Mucosa of stomach (tissue), 1 donor: ENCODE measurements at regions not wholly inside any gene's neighbourhood (a gene's known extent, or its start where the extent isn't known, plus 50 kb on each side); places are given as distances from the start of the nearest gene placed in this dataset.

Experiments used
- H3K27me3 ChIP-seq: one replicate; pipeline ENCODE4 v1.7.0; 2013; ENCODE audit warnings: mild to moderate bottlenecking, low read length; ENCODE audit not compliant: control insufficient read depth, insufficient read depth
- H3K36me3 ChIP-seq: one replicate; pipeline ENCODE4 v1.7.0; 2013; ENCODE audit warnings: low read length; ENCODE audit not compliant: control insufficient read depth, insufficient read depth
- H3K4me1 ChIP-seq: one replicate; pipeline ENCODE4 v1.7.0; 2013; ENCODE audit warnings: mild to moderate bottlenecking, low read length; ENCODE audit not compliant: control insufficient read depth, insufficient read depth
- H3K4me3 ChIP-seq: one replicate; pipeline ENCODE4 v1.7.0; 2013; ENCODE audit warnings: low read length
- H3K9ac ChIP-seq: one replicate; pipeline ENCODE4 v1.7.0; 2013; ENCODE audit warnings: mild to moderate bottlenecking, low read length, moderate library complexity
- H3K9me3 ChIP-seq: one replicate; pipeline ENCODE4 v1.7.0; 2013; ENCODE audit warnings: mild to moderate bottlenecking, low read length, moderate library complexity; ENCODE audit not compliant: control insufficient read depth
- donor health status: Pancreatic carcinoma.

DNA sequence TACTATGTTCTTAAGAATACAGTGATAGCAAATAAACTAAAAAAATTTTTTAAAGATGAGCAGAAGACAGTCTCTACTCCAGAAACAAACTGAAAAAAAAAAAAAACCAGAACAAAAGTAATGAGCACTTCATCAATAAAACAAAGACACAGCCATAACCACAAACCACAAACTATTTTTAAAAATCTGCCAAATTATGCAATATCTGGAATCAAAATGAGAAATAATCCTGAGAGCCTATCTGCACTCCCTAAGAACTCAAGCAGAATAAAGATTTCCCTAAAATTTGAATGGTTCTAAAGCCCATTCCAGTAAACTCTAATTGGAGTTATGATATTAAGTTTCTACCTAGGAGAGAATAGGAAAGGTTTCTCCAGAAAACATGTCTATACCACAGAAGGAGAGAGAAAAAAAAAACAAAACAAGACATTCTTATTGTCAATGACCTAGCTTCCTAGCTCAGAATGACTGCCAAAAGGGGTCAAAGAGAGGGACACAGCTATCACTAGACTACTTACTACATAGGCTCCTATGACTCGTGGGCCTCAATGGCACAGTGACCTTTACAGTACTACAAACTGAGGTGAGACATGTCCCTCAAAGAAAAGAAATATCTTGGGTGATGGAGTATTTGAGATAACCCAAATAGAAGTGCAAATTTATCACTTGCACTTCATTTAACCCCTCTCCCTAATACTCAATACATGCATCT is 262.8 kb downstream of the ZEB2 start:
- H3K36me3 ChIP-seq, result no peaks in the 10 kb centered on the region
- H3K4me1 ChIP-seq, result no peaks in the 10 kb centered on the region
- H3K9me3 ChIP-seq, result no peaks in the 10 kb centered on the region
- H3K4me3 ChIP-seq, result no peak overlapping the region
- no peak overlapping the region for H3K9ac ChIP-seq
- no peaks in the 10 kb centered on the region for H3K27me3 ChIP-seq

DNA sequence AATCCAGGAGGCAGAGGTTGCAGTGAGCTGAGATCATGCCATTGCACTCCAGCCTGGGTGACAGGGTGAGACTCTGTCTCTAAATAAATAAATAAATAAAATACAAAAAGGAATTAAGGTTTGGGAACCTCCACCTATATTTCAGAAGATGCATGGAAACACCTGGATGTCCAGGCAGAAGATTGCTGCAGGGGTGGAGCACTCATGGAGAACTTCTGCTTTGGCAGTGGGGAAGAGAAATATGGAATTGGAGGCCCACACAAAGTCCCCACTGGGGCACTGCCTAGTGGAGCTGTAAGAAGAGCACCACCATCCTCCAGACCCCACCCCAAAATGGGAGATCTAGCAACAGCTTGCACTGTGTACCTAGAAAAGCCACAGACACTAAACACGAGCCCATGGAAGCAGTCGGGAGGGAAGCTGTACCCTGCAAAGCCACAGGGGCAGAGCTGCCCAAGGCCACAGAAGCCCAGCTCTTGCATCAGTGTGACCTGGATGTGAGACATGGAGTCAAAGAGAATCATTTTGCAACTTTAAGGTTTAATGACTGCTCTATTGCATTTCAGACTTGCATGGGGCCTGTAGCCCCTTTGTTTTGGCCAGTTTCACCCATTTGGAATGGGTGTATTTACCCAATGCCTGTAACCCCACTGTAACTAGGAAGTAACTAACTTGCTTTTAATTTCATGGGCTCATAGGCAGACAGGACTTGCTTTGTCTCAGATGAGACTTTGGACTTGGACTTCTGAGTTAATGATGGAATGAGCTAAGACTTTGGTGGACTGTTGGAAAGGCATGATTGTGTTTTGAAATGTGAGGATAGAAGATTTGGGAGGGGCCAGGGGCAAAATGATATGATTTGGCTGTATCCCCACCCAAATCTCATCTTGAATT is 265.3 kb downstream of the ZEB2 start:
- no peaks in the 10 kb centered on the region for H3K9me3 ChIP-seq
- no peak overlapping the region for H3K9ac ChIP-seq
- H3K36me3 ChIP-seq, result no peaks in the 10 kb centered on the region
- H3K4me1 ChIP-seq, result no peaks in the 10 kb centered on the region
- no peak overlapping the region for H3K4me3 ChIP-seq
- H3K27me3 ChIP-seq, result no peaks in the 10 kb centered on the region

DNA sequence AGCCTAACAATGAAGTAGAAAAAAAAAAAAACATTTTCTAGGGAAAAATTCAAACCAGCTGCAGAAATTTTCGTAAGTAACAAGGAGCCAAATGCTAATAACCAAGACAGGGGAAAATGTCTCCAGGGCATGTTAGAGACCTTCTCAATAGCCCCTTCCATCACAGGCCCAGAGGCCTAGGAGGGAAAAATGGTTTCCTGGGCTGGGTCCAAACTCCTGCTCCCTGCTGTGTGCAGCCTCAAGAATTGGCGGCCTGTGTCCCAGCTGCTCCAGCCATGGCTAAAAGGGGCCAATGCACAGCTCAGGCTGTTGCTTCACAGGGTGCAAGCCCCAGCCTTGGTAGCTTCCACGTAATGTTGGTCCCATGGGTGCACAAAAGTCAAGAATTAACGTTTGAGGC is 266.2 kb downstream of the ZEB2 start:
- Histone ChIP-seq H3K4me1 (no peaks in the 10 kb centered on the region), H3K36me3 (no peaks in the 10 kb centered on the region), H3K9me3 (no peaks in the 10 kb centered on the region), H3K27me3 (no peaks in the 10 kb centered on the region), H3K4me3 (no peak overlapping the region), H3K9ac (no peak overlapping the region)

DNA sequence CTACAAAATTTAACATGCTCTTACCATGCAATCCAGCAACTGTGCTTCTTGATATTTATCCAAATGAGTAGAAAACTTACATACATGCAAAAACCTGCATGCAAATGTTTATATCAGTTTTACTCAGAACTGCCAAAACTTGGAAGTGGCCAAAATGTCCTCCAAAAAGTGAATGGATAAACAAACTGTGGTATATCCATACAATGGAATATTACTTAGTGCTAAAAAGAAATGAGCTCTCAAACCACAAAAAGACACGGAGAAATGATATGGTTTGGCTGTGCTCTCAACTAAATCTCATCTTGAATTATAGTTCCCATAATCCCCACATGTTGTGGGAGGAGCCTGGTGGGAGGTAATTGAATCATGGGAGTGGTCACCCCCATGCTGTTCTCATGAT is 267.2 kb downstream of the ZEB2 start:
- H3K4me1 ChIP-seq, result no peaks in the 10 kb centered on the region
- no peak overlapping the region for H3K4me3 ChIP-seq
- no peak overlapping the region for H3K9ac ChIP-seq

DNA sequence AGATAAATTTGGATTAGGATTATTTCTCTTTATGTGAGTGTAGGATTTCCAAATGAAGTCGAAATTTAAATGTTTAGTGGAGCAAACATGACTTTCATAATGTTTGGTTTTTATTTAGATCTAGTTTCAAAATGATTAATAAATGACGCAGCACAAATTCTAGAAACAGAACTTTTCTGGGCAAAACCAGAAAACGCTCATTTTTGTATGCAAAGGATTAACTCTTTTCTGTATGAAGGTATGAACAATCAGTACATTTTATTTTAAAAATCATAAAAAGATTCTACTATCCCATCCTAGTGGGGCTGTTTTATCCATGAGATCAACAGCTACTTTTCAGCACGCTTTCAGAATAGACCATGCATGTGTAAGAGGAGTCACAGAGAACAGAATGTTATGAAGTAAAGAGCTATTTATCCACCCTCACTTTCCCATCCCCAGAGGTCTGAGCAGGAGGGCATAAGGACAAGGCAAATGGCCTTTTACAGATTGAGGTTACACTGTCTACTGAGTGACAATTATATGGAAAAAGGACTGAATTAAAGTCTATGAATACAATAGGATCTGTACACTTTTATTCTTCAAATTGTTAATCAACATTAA is 270.8 kb downstream of the ZEB2 start:
- Histone ChIP-seq H3K27me3 (no peaks in the 10 kb centered on the region), H3K4me3 (no peak overlapping the region), H3K36me3 (no peaks in the 10 kb centered on the region), H3K4me1 (no peaks in the 10 kb centered on the region), H3K9me3 (no peaks in the 10 kb centered on the region), H3K9ac (no peak overlapping the region)

More for the DNA sequence above, 267.2 kb downstream of the ZEB2 start:
- Histone ChIP-seq H3K36me3 (no peaks in the 10 kb centered on the region), H3K9me3 (no peaks in the 10 kb centered on the region), H3K27me3 (no peaks in the 10 kb centered on the region)

DNA sequence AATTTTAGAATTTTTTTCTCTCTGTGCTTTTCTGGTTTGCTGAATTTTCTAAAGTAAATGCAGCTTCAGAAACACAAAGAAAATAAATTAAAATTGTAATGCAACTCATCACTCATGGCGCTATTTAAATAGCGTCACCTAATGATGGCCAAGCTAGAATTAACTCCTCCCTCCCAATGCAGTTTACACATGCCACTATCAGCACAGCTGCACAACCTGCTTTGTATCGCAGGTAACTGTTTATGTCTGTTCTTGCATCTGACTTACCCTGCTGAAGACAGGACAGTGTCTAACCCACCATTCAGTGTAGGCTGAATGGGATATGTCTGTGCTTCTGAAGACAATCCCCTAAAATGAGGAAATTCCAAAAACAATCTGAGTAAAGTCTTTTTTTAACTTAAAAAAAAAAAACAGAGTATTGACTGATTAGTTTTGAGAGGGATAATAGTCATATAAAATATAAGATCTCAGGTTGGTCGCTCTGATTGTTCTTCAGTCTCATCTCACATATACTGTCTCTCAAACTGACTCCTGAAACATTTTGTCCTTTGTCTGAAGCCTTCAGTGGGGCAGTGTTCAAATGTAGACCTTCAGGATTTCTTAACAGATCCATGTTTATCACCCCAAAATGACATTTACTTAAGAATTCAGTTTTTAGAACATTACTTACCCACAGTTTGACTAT is 271.4 kb downstream of the ZEB2 start:
- H3K27me3 ChIP-seq, result no peaks in the 10 kb centered on the region
- H3K36me3 ChIP-seq, result no peaks in the 10 kb centered on the region
- no peaks in the 10 kb centered on the region for H3K9me3 ChIP-seq
- H3K4me1 ChIP-seq, result no peaks in the 10 kb centered on the region
- H3K9ac ChIP-seq, result no peak overlapping the region
- no peak overlapping the region for H3K4me3 ChIP-seq

DNA sequence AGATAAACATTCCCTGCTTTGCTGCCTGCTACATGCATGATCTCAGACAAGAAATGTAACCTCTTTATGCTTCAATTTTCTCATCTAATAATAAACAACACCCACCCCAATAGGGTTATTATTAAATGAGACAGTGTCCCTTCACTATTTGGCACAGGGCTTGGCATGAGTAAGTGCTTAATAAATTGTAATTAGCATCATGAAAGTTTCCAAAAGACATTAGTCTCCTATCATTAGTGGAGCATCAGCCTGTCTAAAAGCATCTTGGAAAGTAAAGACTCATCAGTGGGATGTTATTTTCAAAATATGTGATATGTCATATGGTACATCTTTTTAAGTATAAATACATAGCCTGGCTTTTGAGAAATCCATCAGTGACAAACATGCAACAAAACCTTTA is 275.0 kb downstream of the ZEB2 start:
- no peak overlapping the region for H3K9ac ChIP-seq
- H3K27me3 ChIP-seq, result no peaks in the 10 kb centered on the region
- H3K4me3 ChIP-seq, result no peak overlapping the region
- H3K36me3 ChIP-seq, result no peaks in the 10 kb centered on the region
- H3K4me1 ChIP-seq, result no peaks in the 10 kb centered on the region
- H3K9me3 ChIP-seq, result no peaks in the 10 kb centered on the region

DNA sequence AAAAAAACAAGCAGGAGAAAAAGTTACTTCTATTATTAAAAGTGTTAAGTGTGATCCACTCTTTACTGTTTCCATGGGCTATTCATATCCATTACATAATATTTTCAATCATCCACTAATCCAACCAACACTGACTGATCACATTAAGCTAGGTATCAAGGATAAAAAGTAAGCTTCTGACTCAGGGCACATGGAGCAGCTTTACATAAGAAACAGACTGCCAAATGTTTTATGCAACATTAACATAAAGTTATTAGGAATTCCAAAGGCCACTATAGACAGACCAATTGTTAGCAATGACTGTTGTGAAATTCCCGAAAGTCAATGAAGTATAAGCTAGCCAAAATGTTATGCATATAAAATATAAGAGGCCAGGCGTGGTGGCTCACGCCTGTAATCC is 277.6 kb downstream of the ZEB2 start:
- no peaks in the 10 kb centered on the region for H3K27me3 ChIP-seq
- H3K4me1 ChIP-seq, result no peaks in the 10 kb centered on the region
- no peaks in the 10 kb centered on the region for H3K9me3 ChIP-seq
- H3K36me3 ChIP-seq, result no peaks in the 10 kb centered on the region
- no peak overlapping the region for H3K9ac ChIP-seq
- H3K4me3 ChIP-seq, result no peak overlapping the region

DNA sequence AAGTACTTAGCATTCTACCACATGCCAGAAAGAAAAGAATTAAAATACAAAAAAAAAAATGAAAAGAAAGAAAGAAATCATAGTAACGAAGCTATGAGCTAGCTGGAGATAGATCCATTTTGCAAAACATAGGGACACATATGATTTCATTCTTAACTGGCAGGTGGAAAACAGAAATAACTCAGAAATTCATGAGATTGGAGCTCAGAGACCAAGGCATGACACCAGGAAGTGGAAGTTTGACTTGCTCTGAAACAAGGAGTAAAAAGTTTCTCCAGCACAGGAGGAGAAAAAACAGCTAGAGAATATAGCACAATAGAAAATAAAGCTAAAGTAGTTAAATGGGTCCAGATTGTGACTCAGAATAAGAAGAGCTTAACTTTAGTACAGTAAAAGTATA is 278.1 kb downstream of the ZEB2 start:
- Histone ChIP-seq H3K27me3 (no peaks in the 10 kb centered on the region), H3K9me3 (no peaks in the 10 kb centered on the region), H3K9ac (no peak overlapping the region), H3K4me1 (no peaks in the 10 kb centered on the region), H3K4me3 (no peak overlapping the region), H3K36me3 (no peaks in the 10 kb centered on the region)

DNA sequence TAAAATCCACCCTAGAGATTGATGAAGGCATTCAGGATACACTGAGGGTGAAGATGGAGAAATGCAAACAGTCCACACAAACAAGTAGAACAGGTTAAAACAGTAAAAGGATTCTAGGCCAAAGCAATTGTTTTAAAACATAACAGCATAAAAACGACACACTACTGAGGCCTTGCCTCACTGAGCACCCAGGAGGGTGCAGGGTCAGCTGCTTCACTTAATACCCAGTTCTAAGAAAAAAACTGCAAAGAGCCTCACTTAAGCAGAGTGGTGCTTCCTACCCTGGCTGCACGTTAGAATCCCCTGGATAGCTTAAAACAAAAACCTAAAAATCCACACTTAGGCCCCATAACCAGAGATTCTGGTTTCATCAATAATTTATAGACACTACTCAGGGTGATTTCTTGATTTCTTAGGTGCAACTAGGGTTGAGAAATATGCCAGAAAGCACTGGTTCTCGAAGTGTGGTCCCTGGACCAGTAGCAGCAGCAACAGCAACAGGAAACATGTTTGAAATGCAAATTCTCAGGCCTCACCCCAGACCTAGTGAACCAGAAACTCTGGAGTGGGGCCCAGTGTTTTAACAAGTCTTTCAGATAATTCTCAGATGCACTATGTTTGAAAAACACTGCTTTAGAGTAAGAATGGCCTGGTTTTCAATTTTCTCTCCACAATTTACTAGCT is 279.1 kb downstream of the ZEB2 start:
- Histone ChIP-seq H3K4me1 (no peaks in the 10 kb centered on the region), H3K36me3 (no peaks in the 10 kb centered on the region), H3K9ac (no peak overlapping the region)

DNA sequence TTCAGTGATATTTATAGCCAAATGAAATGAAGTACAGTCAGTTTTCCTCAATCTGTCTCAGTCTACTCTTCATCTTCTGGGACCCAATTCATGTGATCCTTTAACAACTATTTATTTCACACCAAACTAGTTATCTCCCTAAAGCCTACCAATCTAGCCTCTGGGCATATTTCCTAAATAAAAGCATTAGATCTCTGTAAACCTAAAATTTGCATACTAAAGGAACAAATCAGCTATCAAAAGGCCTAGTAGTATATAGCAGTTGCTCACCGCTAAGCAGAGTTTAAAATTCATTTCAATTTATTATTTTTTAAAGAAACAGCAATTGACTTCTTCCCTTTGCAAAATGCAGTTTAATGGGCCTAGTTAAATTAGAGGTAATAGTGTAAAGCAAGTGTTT is 280.2 kb downstream of the ZEB2 start:
- Histone ChIP-seq H3K27me3 (no peaks in the 10 kb centered on the region), H3K36me3 (no peaks in the 10 kb centered on the region), H3K9ac (no peak overlapping the region), H3K4me3 (no peak overlapping the region), H3K4me1 (no peaks in the 10 kb centered on the region), H3K9me3 (no peaks in the 10 kb centered on the region)

More for the DNA sequence above, 279.1 kb downstream of the ZEB2 start:
- H3K4me3 ChIP-seq, result no peak overlapping the region
- H3K9me3 ChIP-seq, result no peaks in the 10 kb centered on the region
- H3K27me3 ChIP-seq, result no peaks in the 10 kb centered on the region
